GM12878 (cell line): ENCODE measurements at regions not wholly inside any gene's neighbourhood (a gene's known extent, or its start where the extent isn't known, plus 50 kb on each side); places are given as distances from the start of the nearest gene placed in this dataset.

Experiments used
- ATAC-seq: fragments of 200-7000 bp; cut with Tn5 transposase; 3 replicates; pipeline ENCODE4 v1.9.1; 2020; ENCODE audit warnings: mild to moderate bottlenecking, moderate library complexity
- BruUV-seq: library from RNA; stranded (reverse); fragments of 400-500 nt; replicated peaks from 2 replicates; lab custom pipeline; 2021; lab: Mats Ljungman, UMichigan
- CTCF ChIA-PET: fragments of 300-600 bp; sonication (Branson Sonifier 250); formaldehyde crosslinking; extraction: SDS; loops from one replicate; lab custom pipeline; 2021; ENCODE audit warnings: inconsistent platforms; lab: Yijun Ruan, JAX
- POLR2A ChIA-PET: fragments of 350-600 bp; formaldehyde crosslinking; extraction: SDS; loops from one replicate; lab custom pipeline; 2021; ENCODE audit warnings: inconsistent platforms; lab: Charles Lee
- RAD21 ChIA-PET: fragments of 300-600 bp; sonication (Branson Sonifier 250); formaldehyde crosslinking; loops from one replicate; lab custom pipeline; 2023; ENCODE audit warnings: antibody characterized with exemption; ENCODE audit not compliant: unreplicated experiment; lab: Charles Lee
- SMC1A ChIA-PET: fragments of 300-600 bp; sonication (Branson Sonifier 250); formaldehyde crosslinking; loops from one replicate; lab custom pipeline; 2023; ENCODE audit not compliant: unreplicated experiment, uncharacterized antibody; lab: Charles Lee
- DNase-seq: peaks from one replicate; pipeline ENCODE4 v3.0.0-alpha.2; 2011; ENCODE audit warnings: low read depth, low spot score
- FAIRE-seq: peaks from 3 replicates; lab custom pipeline; 2011; peaks lifted over from hg19 to GRCh38; lab: Jason Lieb, UNC
- H2AFZ ChIP-seq: 2 replicates; pipeline ENCODE4 v1.6.0; 2011; ENCODE audit warnings: low read depth, low read length, control low read depth; ENCODE audit not compliant: control insufficient read depth
- H3K27ac ChIP-seq: 2 replicates; pipeline ENCODE4 v1.5.1; 2011; ENCODE audit warnings: control low read depth; ENCODE audit not compliant: control insufficient read depth, insufficient read depth
- H3K27me3 ChIP-seq, 2 experiments: replicated peaks in 1 of 2; 2 replicates each; pipeline versions ENCODE4 v1.6.0 to v1.6.1; 2011; ENCODE audit warnings: low read length in 1 of 2; ENCODE audit not compliant: control insufficient read depth in 2 of 2, insufficient read depth in 2 of 2
- H3K36me3 ChIP-seq, 2 experiments: 2 replicates each; pipeline ENCODE4 v1.5.1; 2011; ENCODE audit warnings: low read length in 1 of 2; ENCODE audit not compliant: control insufficient read depth in 2 of 2, insufficient read depth in 2 of 2
- H3K4me1 ChIP-seq: 2 replicates; pipeline ENCODE4 v1.6.1; 2011; ENCODE audit warnings: mild to moderate bottlenecking, low read length, moderate library complexity, mixed read lengths; ENCODE audit not compliant: control insufficient read depth, insufficient read depth
- H3K4me2 ChIP-seq: 2 replicates; pipeline ENCODE4 v1.6.0; 2011; ENCODE audit warnings: control low read depth; ENCODE audit not compliant: control insufficient read depth, insufficient read depth
- H3K4me3 ChIP-seq: fragments of 200-600 bp; sonication (generic); 2 replicates; pipeline ENCODE4 v1.5.1; 2016
- H3K79me2 ChIP-seq: 2 replicates; pipeline ENCODE4 v1.6.0; 2011; ENCODE audit warnings: low read length; ENCODE audit not compliant: control insufficient read depth, insufficient read depth
- H3K9ac ChIP-seq: 2 replicates; pipeline ENCODE4 v1.8.0; 2011; ENCODE audit warnings: low read length, control low read depth, mixed read lengths; ENCODE audit not compliant: control insufficient read depth, insufficient read depth
- H3K9me3 ChIP-seq: replicated peaks from 3 replicates; pipeline ENCODE4 v1.5.1; 2011; ENCODE audit warnings: mild to moderate bottlenecking, low read length; ENCODE audit not compliant: control insufficient read depth, insufficient read depth
- H4K20me1 ChIP-seq: 2 replicates; pipeline ENCODE4 v1.6.0; 2011; ENCODE audit not compliant: control insufficient read depth, insufficient read depth
- CHD1 ChIP-seq: IDR thresholded peaks from 2 replicates; pipeline ENCODE4 v1.6.1; 2012; ENCODE audit warnings: low read depth, low read length, improper control_type of control experiment
- KDM1A ChIP-seq: fragments of 200-600 bp; sonication (generic); IDR thresholded peaks from 2 replicates; pipeline ENCODE4 v1.6.1; 2016; ENCODE audit warnings: borderline replicate concordance
- MEF2B ChIP-seq: fragments of 450-650 bp; IDR thresholded peaks from 2 replicates; pipeline ENCODE4 v1.6.1; 2018; ENCODE audit warnings: mild to moderate bottlenecking, moderate library complexity; ENCODE audit not compliant: partially characterized antibody, poor library complexity, severe bottlenecking
- NFYA ChIP-seq: IDR thresholded peaks from 2 replicates; pipeline ENCODE4 v1.6.1; 2011; ENCODE audit warnings: low read depth, mild to moderate bottlenecking, low read length, improper control_type of control experiment, borderline replicate concordance
- STAT1 ChIP-seq: fragments of 450-650 bp; conservative IDR thresholded peaks from 2 replicates; pipeline ENCODE4 v1.6.1; 2014; ENCODE audit warnings: antibody characterized with exemption, mild to moderate bottlenecking
- ZZZ3 ChIP-seq: IDR thresholded peaks from 2 replicates; pipeline ENCODE4 v1.6.1; 2011; ENCODE audit warnings: low read depth; ENCODE audit not compliant: control insufficient read depth, insufficient read length
- WGBS: methylation state at CpG from one replicate; pipeline ENCODE4 v1.1.6; 2016; ENCODE audit warnings: low lambda C conversion rate; ENCODE audit not compliant: insufficient replicate concordance, insufficient coverage; ENCODE audit errors: missing lambda C conversion rate; 5-methylcytosine and 5-hydroxymethylcytosine counted together
- in situ Hi-C: fragments of 300-500 bp; cut with MboI; formaldehyde crosslinking; loops from 9 replicates; pipeline ENCODE4 v1.14.3; 2018; ENCODE audit warnings: mixed read lengths
- intact Hi-C: fragments of 100-400 bp; cut with micrococcal nuclease; formaldehyde crosslinking; loops from one replicate; pipeline ENCODE4 v1.14.2; 2022; ENCODE audit not compliant: unreplicated experiment
- TF ChIP-seq, protein P1 (sequence below): fragments of 450-650 bp; conservative IDR thresholded peaks from 2 replicates; pipeline ENCODE4 v1.6.1; 2017; ENCODE audit warnings: mild to moderate bottlenecking, moderate library complexity

DNA sequence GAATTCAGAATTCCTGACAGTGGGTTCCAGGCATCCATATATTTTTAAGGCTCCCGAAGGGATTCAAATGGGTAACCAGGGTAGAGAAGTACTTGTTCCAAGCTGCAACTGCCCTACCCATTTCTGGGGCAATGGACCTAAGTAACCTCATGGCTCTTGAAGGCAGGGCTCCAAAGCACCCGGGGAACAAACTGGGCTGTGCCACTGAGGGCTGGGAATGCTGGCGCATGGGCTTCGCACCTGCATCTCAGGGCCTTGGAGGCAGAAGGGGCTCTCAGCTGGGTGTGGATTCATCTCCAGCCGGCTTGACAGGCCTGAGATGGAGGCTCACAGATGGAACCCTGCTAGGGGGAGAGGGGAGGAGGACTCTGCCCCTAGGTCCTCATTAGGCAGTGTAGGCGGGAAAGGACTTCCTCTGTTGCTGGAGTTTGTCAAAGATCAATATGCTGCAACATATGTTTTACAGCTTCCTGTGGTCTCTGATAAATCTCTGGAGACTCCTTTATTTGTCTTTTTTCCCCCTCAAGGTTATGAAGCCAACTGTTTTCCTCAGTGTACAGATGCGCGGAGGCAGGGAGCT is 232.3 kb upstream of the NLRP1 start:
- no peak overlapping the region for H3K9ac ChIP-seq
- no peaks in the 10 kb centered on the region for H4K20me1 ChIP-seq
- ChIA-PET CTCF (interaction anchor here (1.1 kb wide), 1 partner anchor 596 kb away, joined by 3 read pairs; no protein-coding TSS in a partner anchor), RAD21 (no interaction called here), POLR2A (no interaction called here), SMC1A (no interaction called here)
- DNase-seq (no peak), ATAC-seq (no peak), FAIRE-seq (no peak)
- no TSS peak for BruUV-seq
- H3K36me3 ChIP-seq, result no peaks in the 10 kb centered on the region
- TF ChIP-seq STAT1 (no peak), MEF2B (no peak), ZZZ3 (no peak), KDM1A (no peak), CHD1 (no peak), NFYA (no peak)
- TF ChIP-seq, protein P1, sequence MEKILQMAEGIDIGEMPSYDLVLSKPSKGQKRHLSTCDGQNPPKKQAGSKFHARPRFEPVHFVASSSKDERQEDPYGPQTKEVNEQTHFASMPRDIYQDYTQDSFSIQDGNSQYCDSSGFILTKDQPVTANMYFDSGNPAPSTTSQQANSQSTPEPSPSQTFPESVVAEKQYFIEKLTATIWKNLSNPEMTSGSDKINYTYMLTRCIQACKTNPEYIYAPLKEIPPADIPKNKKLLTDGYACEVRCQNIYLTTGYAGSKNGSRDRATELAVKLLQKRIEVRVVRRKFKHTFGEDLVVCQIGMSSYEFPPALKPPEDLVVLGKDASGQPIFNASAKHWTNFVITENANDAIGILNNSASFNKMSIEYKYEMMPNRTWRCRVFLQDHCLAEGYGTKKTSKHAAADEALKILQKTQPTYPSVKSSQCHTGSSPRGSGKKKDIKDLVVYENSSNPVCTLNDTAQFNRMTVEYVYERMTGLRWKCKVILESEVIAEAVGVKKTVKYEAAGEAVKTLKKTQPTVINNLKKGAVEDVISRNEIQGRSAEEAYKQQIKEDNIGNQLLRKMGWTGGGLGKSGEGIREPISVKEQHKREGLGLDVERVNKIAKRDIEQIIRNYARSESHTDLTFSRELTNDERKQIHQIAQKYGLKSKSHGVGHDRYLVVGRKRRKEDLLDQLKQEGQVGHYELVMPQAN, result no peak
- intact Hi-C loops, result no loop called here
- no peaks in the 10 kb centered on the region; a peak in 1 of 4 replicates for H3K27me3 ChIP-seq
- no peaks in the 10 kb centered on the region for H3K9me3 ChIP-seq
- H3K79me2 ChIP-seq, result no peaks in the 10 kb centered on the region
- H3K4me2 ChIP-seq, result no peak overlapping the region
- H3K4me3 ChIP-seq, result no peak overlapping the region
- no peak overlapping the region for H3K27ac ChIP-seq
- no peak overlapping the region for H2AFZ ChIP-seq
- H3K4me1 ChIP-seq, result no peaks in the 10 kb centered on the region
- in situ Hi-C loops, result no loop called here
- 40% methylated on average over 8 of the region's 8 CpGs for WGBS
